Central memory CD8-positive, alpha-beta T cell (primary cell): ENCODE measurements at regions not wholly inside any gene's neighbourhood (a gene's known extent, or its start where the extent isn't known, plus 50 kb on each side); places are given as distances from the start of the nearest gene placed in this dataset.

Source experiments
- ATAC-seq: fragments of 150-1000 bp; cut with Tn5 transposase; replicated peaks from 2 replicates; pipeline ENCODE4 v1.10.0; 2022; ENCODE audit warnings: mild to moderate bottlenecking, moderate FRiP score, moderate number of reproducible peaks; ENCODE audit not compliant: poor library complexity, severe bottlenecking; ENCODE audit errors: extremely low read depth
- DNase-seq, 2 donors: peaks; one replicate each; pipeline ENCODE4 v3.0.0; 2021; ENCODE audit warnings: low spot score in 2 of 2
- H3K27ac Mint-ChIP-seq: one replicate; pipeline ENCODE4 v1.8.0; 2022; ENCODE audit warnings: low read depth, mild to moderate bottlenecking, moderate library complexity, mixed read lengths
- H3K27me3 Mint-ChIP-seq: one replicate; pipeline ENCODE4 v1.8.0; 2022; ENCODE audit warnings: mixed read lengths
- H3K36me3 Mint-ChIP-seq: one replicate; pipeline ENCODE4 v1.8.0; 2022; ENCODE audit warnings: mild to moderate bottlenecking, moderate library complexity, mixed read lengths; ENCODE audit not compliant: insufficient read depth
- H3K4me1 Mint-ChIP-seq: one replicate; pipeline ENCODE4 v1.8.0; 2022; ENCODE audit warnings: mixed read lengths
- H3K4me3 Mint-ChIP-seq: one replicate; pipeline ENCODE4 v1.8.0; 2022; ENCODE audit warnings: mild to moderate bottlenecking, moderate library complexity, mixed read lengths
- H3K9me3 Mint-ChIP-seq: one replicate; pipeline ENCODE4 v1.8.0; 2022; ENCODE audit warnings: mixed read lengths

DNA sequence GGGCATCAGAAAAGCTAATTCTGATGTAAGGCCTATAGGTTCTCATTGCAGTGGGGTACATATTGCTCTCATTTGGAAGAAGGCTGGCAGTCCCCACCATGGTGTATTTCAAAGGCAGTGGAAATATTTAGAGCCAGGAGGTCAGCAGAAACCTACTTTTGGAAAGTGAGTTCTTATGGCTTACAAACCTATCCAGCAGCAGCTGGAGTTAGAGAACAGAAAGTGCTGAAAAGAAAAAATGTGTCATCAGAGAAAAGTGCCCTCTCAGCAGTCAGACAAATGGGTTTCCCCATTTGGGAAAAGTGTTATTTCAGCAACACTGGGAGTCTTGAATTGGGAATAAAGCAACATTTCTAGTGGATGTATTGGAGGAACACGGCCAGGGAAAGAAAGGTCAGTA is 105.7 kb upstream of the IGFBP3 start:
- DNase-seq = no peak
- H3K4me1 Mint-ChIP-seq = no peaks in the 10 kb centered on the region
- H3K36me3 Mint-ChIP-seq = no peaks in the 10 kb centered on the region
- no peak overlapping the region for H3K27ac Mint-ChIP-seq
- H3K9me3 Mint-ChIP-seq = no peaks in the 10 kb centered on the region
- H3K4me3 Mint-ChIP-seq = no peak overlapping the region
- H3K27me3 Mint-ChIP-seq = no peaks in the 10 kb centered on the region
- ATAC-seq = no peak

DNA sequence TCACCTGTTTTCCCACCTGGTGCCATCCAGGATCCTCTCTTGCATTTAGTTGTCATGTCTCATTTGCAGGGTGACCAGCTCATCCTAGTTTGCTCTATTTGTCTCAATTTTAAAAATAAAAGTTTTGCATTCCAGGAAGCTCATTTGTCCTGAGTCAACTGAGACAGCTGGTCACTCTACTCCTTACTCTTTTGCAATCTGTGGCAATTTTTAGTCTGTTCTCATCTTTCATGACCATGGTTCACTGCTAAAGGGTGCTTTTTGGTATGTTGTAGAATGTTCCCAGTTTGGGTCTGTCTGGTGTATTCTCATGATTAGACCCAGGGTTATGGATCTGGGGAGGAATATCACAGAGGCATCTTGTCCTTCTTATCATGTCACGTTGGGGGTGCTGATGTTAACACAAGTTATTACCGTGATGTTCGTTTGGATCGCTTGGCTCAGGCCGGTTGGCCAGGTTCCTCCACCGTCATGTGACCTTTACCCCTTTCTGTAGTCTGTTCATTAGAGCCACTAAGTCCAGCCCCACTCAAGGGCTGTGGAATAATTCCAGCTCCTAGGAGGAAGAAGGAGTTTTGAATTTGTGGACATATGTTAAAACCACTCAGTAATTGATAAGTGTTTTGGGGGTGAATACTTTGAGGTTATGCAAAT is 103.3 kb upstream of the IGFBP3 start:
- Mint-ChIP-seq H3K27ac (no peak overlapping the region), H3K4me3 (no peak overlapping the region), H3K9me3 (no peaks in the 10 kb centered on the region), H3K4me1 (no peaks in the 10 kb centered on the region), H3K27me3 (no peaks in the 10 kb centered on the region), H3K36me3 (no peaks in the 10 kb centered on the region)
- DNase-seq (no peak), ATAC-seq (no peak)

DNA sequence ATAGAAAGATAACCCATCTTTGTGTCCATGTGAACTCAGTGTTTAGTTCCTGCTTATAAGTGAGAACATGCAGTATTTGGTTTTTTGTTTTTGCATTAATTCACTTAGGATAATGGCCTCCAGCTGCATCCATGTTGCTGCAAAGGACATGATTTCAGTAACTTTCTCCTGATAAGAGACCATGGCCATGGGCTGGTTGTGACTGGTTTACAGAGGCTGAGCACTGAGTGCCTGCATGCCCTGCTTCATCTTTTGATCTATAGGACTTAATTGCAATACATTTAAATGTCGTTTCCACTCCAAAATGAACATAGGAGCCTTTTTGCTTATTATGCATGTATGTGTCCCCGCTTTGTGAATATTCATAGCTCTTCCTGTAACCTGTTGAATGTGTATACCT is 101.3 kb upstream of the IGFBP3 start:
- H3K27me3 Mint-ChIP-seq = no peaks in the 10 kb centered on the region
- H3K4me3 Mint-ChIP-seq = no peak overlapping the region
- DNase-seq = no peak
- H3K36me3 Mint-ChIP-seq = no peaks in the 10 kb centered on the region
- no peaks in the 10 kb centered on the region for H3K4me1 Mint-ChIP-seq
- peaks cover 10% of the 10 kb centered on the region for H3K9me3 Mint-ChIP-seq
- no peak for ATAC-seq
- no peak overlapping the region for H3K27ac Mint-ChIP-seq

DNA sequence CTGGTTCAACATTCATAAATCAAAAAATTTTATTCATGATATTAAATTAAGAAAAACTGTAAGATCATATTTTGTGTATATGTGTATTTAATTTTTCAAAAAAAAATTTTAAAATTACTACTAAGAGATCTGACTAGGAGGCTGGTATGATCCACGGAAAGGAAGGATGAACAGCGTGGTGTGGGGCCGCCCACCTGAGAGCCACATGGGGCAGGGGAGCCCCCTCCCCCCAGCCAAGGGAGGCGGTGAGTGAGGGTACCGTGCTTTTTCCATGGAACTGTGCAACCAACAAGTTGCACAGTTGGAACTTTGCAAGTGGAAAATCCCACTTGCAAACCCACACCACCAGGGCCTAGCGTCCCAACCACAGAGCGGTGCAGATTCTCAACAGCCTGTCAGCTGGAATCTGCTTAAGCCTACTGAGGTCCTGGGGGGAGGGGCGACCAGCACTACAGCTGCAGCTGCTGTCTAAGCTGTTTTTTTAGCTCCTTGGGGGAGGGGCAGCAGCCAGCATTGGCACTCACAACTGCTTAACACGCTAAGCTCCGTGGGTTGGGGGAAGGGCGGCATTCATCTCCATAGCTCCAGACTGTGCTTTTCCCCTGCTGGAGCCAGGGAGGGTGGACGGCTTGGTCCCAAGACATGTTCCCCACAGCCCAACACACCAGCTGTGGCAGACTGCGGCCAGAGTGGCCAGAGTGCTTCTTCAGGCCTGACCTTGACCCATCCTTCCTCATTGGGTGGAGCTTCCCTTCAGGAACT is 94.2 kb upstream of the IGFBP3 start:
- Mint-ChIP-seq H3K36me3 (no peaks in the 10 kb centered on the region), H3K4me1 (no peaks in the 10 kb centered on the region), H3K4me3 (no peak overlapping the region), H3K9me3 (peaks cover 10% of the 10 kb centered on the region), H3K27ac (no peak overlapping the region), H3K27me3 (peaks cover under 1% of the 10 kb centered on the region)
- no peak for DNase-seq
- ATAC-seq = no peak

DNA sequence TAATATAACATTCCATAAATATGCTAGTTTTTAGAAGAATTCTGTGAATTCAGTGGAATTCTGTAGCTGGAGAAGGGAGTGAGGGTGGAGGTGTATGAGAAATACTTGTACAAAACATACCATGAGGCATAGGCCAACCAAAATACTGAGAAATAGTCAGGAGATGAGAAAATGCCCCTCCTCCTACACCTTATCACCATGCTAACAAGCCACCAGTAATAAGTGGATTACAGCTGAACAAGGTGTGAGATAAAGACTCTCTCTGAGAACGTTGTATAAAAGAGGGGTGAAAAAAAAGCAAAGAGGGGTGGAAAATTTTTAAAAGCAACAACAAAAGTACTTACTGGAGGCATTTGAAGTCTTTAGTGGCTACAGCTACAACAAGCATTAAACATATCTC is 90.4 kb upstream of the IGFBP3 start:
- Mint-ChIP-seq H3K27me3 (peaks cover 11% of the 10 kb centered on the region), H3K4me3 (no peak overlapping the region), H3K4me1 (no peaks in the 10 kb centered on the region), H3K9me3 (no peaks in the 10 kb centered on the region), H3K27ac (no peak overlapping the region), H3K36me3 (no peaks in the 10 kb centered on the region)
- ATAC-seq (no peak), DNase-seq (no peak)

DNA sequence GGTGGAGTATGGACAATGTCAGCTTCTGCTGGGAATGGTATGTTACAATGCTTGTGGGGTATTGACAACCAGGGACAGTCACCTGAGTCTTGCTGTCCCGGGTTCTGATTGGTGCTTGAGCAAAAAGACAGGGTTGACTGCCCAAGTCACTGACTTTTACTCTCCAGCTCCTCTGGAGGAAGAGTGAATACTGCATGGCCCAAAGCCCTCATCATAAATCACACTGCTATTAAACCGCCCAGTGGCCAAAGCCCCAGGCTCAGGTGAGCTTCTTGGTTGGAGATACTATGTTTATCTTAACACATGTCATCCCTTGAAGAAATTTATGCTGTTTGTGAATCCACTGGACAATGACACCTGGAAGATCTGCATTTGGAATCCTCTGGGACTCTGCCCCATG is 90.0 kb upstream of the IGFBP3 start:
- Mint-ChIP-seq H3K4me1 (no peaks in the 10 kb centered on the region), H3K27ac (no peak overlapping the region), H3K27me3 (peaks cover 11% of the 10 kb centered on the region), H3K4me3 (no peak overlapping the region), H3K36me3 (no peaks in the 10 kb centered on the region), H3K9me3 (no peaks in the 10 kb centered on the region)
- DNase-seq (no peak), ATAC-seq (no peak)

DNA sequence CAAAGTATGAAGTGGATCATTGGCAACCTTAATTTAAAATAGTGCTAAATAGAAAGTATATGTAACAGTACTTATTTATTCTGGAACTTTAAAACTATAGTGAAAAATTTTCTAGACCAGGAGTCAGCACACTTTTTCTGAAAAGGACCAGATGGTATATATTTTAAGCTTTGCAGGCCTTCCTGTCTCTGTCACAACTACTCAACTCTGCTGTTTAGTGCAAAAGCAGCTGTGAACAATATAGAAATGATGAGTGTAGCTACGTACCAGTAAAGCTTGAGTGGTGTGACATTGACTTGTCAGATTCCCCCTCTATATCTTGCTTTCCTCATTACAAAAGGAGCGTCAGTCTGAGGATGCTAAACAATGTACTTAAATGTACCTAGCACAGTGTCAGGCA is 88.1 kb upstream of the IGFBP3 start:
- H3K27me3 Mint-ChIP-seq = peaks cover 11% of the 10 kb centered on the region
- H3K9me3 Mint-ChIP-seq = no peaks in the 10 kb centered on the region
- no peak overlapping the region for H3K4me3 Mint-ChIP-seq
- DNase-seq (no peak), ATAC-seq (no peak)
- H3K4me1 Mint-ChIP-seq = no peaks in the 10 kb centered on the region
- no peaks in the 10 kb centered on the region for H3K36me3 Mint-ChIP-seq
- no peak overlapping the region for H3K27ac Mint-ChIP-seq

DNA sequence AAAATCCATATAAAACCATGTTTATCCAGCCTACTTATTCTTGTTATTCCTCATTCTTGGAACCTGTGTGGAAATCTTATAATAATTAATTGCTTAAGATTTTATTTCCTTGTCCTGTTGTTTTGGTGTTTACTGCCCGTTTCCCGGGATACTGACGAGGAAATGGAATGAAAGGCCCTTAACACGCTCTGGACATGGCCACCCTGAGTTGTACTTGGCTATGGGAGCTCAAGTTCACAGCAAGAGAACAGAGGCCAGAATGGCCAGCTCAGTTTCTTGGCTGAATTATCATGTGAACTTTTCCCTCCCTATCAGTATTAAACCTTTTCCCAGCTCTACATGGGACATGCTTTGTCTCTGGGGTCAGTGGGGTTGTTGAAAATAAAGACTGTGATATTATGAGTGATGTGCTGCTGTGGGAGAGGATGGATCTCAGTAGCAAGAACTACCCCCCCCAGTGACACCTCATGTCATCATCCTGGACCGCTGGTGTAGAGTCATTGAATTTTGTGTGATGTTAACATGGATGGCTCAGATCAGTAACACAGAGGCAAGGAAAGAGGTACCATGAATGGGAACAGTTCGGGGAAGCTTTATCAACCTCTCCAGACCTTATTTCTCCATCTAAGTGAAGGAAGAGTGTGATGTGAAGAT is 87.0 kb upstream of the IGFBP3 start:
- peaks cover 11% of the 10 kb centered on the region for H3K27me3 Mint-ChIP-seq
- H3K27ac Mint-ChIP-seq = no peak overlapping the region
- H3K4me3 Mint-ChIP-seq = no peak overlapping the region
- ATAC-seq = no peak
- H3K9me3 Mint-ChIP-seq = no peaks in the 10 kb centered on the region
- no peaks in the 10 kb centered on the region for H3K36me3 Mint-ChIP-seq
- DNase-seq = no peak
- no peaks in the 10 kb centered on the region for H3K4me1 Mint-ChIP-seq

DNA sequence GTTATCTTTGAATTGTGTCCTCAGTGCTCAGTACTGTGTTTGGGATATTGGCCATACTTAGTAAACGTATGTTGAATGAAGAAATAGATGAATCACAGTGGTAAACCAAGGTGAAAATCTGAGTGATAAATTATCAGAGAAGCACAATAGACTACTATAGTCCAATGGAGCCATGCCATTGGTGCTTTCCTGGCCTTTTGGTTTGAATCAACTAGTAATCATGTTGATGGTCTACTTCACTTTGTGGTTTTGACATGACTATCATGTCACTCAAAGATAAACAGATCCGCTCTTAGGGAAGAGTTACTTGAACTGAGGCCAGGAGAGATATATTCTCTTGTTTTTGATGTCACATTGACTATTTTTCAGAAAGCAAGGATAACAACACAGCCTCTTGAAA is 86.1 kb upstream of the IGFBP3 start:
- Mint-ChIP-seq H3K27me3 (peaks cover 11% of the 10 kb centered on the region), H3K4me1 (no peaks in the 10 kb centered on the region), H3K36me3 (no peaks in the 10 kb centered on the region), H3K27ac (no peak overlapping the region), H3K9me3 (no peaks in the 10 kb centered on the region), H3K4me3 (no peak overlapping the region)
- no peak for DNase-seq
- no peak for ATAC-seq

DNA sequence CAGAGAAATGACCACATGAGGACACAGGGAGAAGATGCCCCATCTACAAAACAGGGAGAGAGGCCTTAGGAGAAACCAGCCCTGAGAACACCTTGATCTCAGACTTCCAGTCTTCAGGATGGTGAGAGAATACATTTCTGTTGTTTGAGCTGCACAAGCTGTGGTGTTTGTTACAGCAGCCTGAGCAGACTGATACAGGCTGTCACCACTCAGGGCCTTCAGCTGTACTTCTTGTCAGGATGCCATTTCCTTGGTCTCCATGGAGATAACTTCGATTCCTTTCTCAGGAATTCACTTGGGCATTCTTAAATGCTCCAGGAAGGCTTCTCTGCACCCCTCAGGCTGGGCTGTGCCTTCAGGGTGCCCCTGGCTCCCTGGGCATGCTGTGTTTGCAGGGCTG is 85.7 kb upstream of the IGFBP3 start:
- no peak for DNase-seq
- no peaks in the 10 kb centered on the region for H3K4me1 Mint-ChIP-seq

DNA sequence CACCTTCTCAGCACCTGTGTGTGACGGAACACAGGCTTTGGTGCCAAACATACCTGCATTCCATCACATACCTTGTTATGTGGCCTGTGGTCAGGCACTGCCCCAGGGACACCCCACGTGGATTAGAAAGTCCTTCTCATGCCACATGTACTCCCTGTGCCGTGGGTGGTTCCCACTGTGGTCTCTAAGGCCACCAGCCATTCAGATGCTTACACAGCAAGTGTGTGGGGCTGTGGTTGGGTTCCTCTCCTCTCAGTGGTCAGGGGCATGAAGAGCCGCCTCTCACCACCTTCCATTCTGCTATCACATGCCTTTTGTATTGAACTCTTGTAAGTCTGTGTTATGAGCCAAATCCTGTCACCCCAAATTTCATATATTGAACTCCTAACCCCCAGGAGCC is 85.1 kb upstream of the IGFBP3 start:
- no peak for ATAC-seq
- H3K27ac Mint-ChIP-seq = no peak overlapping the region
- no peaks in the 10 kb centered on the region for H3K9me3 Mint-ChIP-seq
- no peak overlapping the region for H3K4me3 Mint-ChIP-seq
- no peak for DNase-seq
- peaks cover 11% of the 10 kb centered on the region for H3K27me3 Mint-ChIP-seq
- no peaks in the 10 kb centered on the region for H3K36me3 Mint-ChIP-seq
- no peaks in the 10 kb centered on the region for H3K4me1 Mint-ChIP-seq

More for the DNA sequence above, 85.7 kb upstream of the IGFBP3 start:
- Mint-ChIP-seq H3K4me3 (no peak overlapping the region), H3K9me3 (no peaks in the 10 kb centered on the region), H3K36me3 (no peaks in the 10 kb centered on the region), H3K27me3 (peaks cover 11% of the 10 kb centered on the region), H3K27ac (no peak overlapping the region)
- no peak for ATAC-seq

DNA sequence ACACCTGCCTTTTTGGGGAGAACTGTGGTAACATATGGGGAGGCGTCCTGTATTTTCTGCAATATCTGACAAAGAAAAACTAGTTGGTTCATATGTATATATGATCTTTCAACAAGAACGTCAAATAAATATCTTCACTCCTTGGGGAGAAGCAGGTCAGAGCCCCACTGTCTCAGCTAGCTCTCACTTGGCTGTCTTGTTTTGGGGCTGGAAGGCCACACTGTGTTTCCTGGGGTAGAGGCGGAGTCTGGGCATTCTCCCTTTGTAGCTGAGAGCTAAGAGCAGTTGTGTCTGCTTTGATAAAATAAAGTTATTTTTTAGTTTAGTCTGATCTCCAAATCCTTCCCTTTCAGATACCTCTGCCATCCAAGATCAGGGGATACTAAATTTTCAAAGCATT is 83.9 kb upstream of the IGFBP3 start:
- Mint-ChIP-seq H3K27ac (no peak overlapping the region), H3K27me3 (peaks cover 7% of the 10 kb centered on the region), H3K36me3 (no peaks in the 10 kb centered on the region), H3K4me1 (no peaks in the 10 kb centered on the region), H3K9me3 (no peaks in the 10 kb centered on the region), H3K4me3 (no peak overlapping the region)
- ATAC-seq = no peak
- DNase-seq = no peak
